ENCODE measurements at regions not wholly inside any gene's neighbourhood (a gene's known extent, or its start where the extent isn't known, plus 50 kb on each side); places are given as distances from the start of the nearest gene placed in this dataset.

GRCh38 chr14:61891170-61891569 lies 128.9 kb downstream of the SNAPC1 start:
- Histone ChIP-seq H2AFZ (ENCODE audit: low read depth, low read length, severe bottlenecking) (no peak overlapping the region), H3K4me3 (ENCODE audit: insufficient read depth, low read length, poor library complexity, severe bottlenecking) (no peak overlapping the region)

GRCh38 chr14:61891810-61892209 lies 129.6 kb downstream of the SNAPC1 start:
- TF ChIP-seq EZH2phosphoT487 (conservative IDR thresholded peaks at IDR 0.05; ENCODE audit: low read length) (no peak), CTCF (IDR thresholded peaks at IDR 0.05; ENCODE audit: insufficient read depth, low read length, poor library complexity, severe bottlenecking) (no peak)
- no peak overlapping the region for H2AFZ ChIP-seq (ENCODE audit: low read depth, low read length, severe bottlenecking)

More at GRCh38 chr14:61891170-61891569, 128.9 kb downstream of the SNAPC1 start:
- Histone ChIP-seq H3K79me2 (ENCODE audit: insufficient read depth, low read length) (no peaks in the 10 kb centered on the region), H3K9me2 (replicated peaks; ENCODE audit: insufficient read depth, low read length) (no peaks in the 10 kb centered on the region), H3K9ac (ENCODE audit: low read length) (no peak overlapping the region), H4K20me1 (ENCODE audit: low read depth, low read length) (no peaks in the 10 kb centered on the region), H3K4me2 (ENCODE audit: low read depth, low read length, poor library complexity, severe bottlenecking) (no peak overlapping the region), H3F3A (ENCODE audit: insufficient read depth) (no peaks in the 10 kb centered on the region), H3K27ac (ENCODE audit: low read depth, low read length) (no peak overlapping the region), H3K27me3 (ENCODE audit: low read length) (no peaks in the 10 kb centered on the region), H3K9me3 (ENCODE audit: insufficient read depth, low read length) (no peaks in the 10 kb centered on the region), H3K36me3 (ENCODE audit: low read length) (no peaks in the 10 kb centered on the region)
- no peak for TF ChIP-seq EZH2phosphoT487 (conservative IDR thresholded peaks at IDR 0.05; ENCODE audit: low read length)
- TF ChIP-seq CTCF (IDR thresholded peaks at IDR 0.05; ENCODE audit: insufficient read depth, low read length, poor library complexity, severe bottlenecking), result no peak

GRCh38 chr14:61893371-61893940 lies 131.2 kb downstream of the SNAPC1 start:
- Histone ChIP-seq H4K20me1 (ENCODE audit: low read depth, low read length) (no peaks in the 10 kb centered on the region), H3K36me3 (ENCODE audit: low read length) (no peaks in the 10 kb centered on the region), H3K27me3 (ENCODE audit: low read length) (no peaks in the 10 kb centered on the region), H3K9me3 (ENCODE audit: insufficient read depth, low read length) (no peaks in the 10 kb centered on the region), H3K79me2 (ENCODE audit: insufficient read depth, low read length) (no peaks in the 10 kb centered on the region), H2AFZ (ENCODE audit: low read depth, low read length, severe bottlenecking) (no peak overlapping the region), H3K9ac (ENCODE audit: low read length) (no peak overlapping the region), H3K4me2 (ENCODE audit: low read depth, low read length, poor library complexity, severe bottlenecking) (no peak overlapping the region), H3K4me3 (ENCODE audit: insufficient read depth, low read length, poor library complexity, severe bottlenecking) (no peak overlapping the region), H3F3A (ENCODE audit: insufficient read depth) (no peaks in the 10 kb centered on the region), H3K27ac (ENCODE audit: low read depth, low read length) (no peak overlapping the region), H3K9me2 (replicated peaks; ENCODE audit: insufficient read depth, low read length) (no peaks in the 10 kb centered on the region)
- TF ChIP-seq EZH2phosphoT487 (conservative IDR thresholded peaks at IDR 0.05; ENCODE audit: low read length), result no peak
- TF ChIP-seq CTCF (IDR thresholded peaks at IDR 0.05; ENCODE audit: insufficient read depth, low read length, poor library complexity, severe bottlenecking), result no peak

More at GRCh38 chr14:61891810-61892209, 129.6 kb downstream of the SNAPC1 start:
- H3K36me3 ChIP-seq (ENCODE audit: low read length), result no peaks in the 10 kb centered on the region
- H3K9me3 ChIP-seq (ENCODE audit: insufficient read depth, low read length), result no peaks in the 10 kb centered on the region
- H3K27me3 ChIP-seq (ENCODE audit: low read length), result no peaks in the 10 kb centered on the region
- H3K27ac ChIP-seq (ENCODE audit: low read depth, low read length), result no peak overlapping the region
- H3K79me2 ChIP-seq (ENCODE audit: insufficient read depth, low read length), result no peaks in the 10 kb centered on the region
- no peak overlapping the region for H3K9ac ChIP-seq (ENCODE audit: low read length)
- no peaks in the 10 kb centered on the region for H4K20me1 ChIP-seq (ENCODE audit: low read depth, low read length)
- H3K4me2 ChIP-seq (ENCODE audit: low read depth, low read length, poor library complexity, severe bottlenecking), result no peak overlapping the region
- no peaks in the 10 kb centered on the region for H3F3A ChIP-seq (ENCODE audit: insufficient read depth)
- no peaks in the 10 kb centered on the region for H3K9me2 ChIP-seq (replicated peaks; ENCODE audit: insufficient read depth, low read length)
- H3K4me3 ChIP-seq (ENCODE audit: insufficient read depth, low read length, poor library complexity, severe bottlenecking), result no peak overlapping the region

Data from SU-DHL-6 (cell line).